GM13977 (cell line): ENCODE measurements at regions not wholly inside any gene's neighbourhood (a gene's known extent, or its start where the extent isn't known, plus 50 kb on each side); places are given as distances from the start of the nearest gene placed in this dataset.

ENCODE experiments used
- DNase-seq: peaks from one replicate; pipeline ENCODE4 v3.0.0; 2012; ENCODE audit warnings: low spot score
- in situ Hi-C: fragments of 300-500 bp; cut with MboI; formaldehyde crosslinking; loops from one replicate; pipeline ENCODE4 v1.12.0; 2022; ENCODE audit warnings: low sequenced_read_pairs, low pct_unique_long_range_greater_than_20kb, mixed read lengths, inconsistent platforms; ENCODE audit not compliant: unreplicated experiment
- TF ChIP-seq, protein P1 (sequence below): IDR thresholded peaks from 2 replicates; pipeline ENCODE4 v1.5.1; 2012; ENCODE audit warnings: mild to moderate bottlenecking, control low read depth; ENCODE audit not compliant: insufficient read depth; ENCODE audit errors: extremely low read depth, missing control alignments

GRCh38 chr6:121967631-121968030, 431.8 kb upstream of the HSF2 start:
- no peak for DNase-seq
- TF ChIP-seq, protein P1, sequence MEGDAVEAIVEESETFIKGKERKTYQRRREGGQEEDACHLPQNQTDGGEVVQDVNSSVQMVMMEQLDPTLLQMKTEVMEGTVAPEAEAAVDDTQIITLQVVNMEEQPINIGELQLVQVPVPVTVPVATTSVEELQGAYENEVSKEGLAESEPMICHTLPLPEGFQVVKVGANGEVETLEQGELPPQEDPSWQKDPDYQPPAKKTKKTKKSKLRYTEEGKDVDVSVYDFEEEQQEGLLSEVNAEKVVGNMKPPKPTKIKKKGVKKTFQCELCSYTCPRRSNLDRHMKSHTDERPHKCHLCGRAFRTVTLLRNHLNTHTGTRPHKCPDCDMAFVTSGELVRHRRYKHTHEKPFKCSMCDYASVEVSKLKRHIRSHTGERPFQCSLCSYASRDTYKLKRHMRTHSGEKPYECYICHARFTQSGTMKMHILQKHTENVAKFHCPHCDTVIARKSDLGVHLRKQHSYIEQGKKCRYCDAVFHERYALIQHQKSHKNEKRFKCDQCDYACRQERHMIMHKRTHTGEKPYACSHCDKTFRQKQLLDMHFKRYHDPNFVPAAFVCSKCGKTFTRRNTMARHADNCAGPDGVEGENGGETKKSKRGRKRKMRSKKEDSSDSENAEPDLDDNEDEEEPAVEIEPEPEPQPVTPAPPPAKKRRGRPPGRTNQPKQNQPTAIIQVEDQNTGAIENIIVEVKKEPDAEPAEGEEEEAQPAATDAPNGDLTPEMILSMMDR: no peak
- in situ Hi-C loops: no loop called here

DNA sequence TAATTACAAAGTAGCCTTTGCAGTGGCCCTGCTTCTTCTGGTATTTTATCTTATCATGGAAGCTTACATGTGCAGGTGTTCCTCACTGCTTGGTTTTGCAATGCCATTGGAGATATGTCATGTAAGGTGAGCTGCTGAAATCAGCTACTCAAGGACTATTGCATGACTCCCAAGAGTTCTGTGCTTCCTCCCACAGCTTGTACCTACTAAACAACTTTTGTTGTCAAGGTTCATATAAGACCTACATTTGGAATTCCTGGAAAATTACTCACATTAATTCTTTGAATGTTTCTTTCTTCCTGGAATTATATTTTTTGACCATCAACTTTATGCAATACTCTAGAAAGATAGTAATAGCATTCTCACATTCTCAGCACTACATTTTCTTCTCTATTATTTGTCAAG, 427.5 kb upstream of the HSF2 start:
- TF ChIP-seq, protein P1: no peak
- no peak for DNase-seq
- in situ Hi-C loops: no loop called here

- in situ Hi-C loops: no loop called here
Observed at GRCh38 chr6:121984956-121985355, 414.5 kb upstream of the HSF2 start.

DNA sequence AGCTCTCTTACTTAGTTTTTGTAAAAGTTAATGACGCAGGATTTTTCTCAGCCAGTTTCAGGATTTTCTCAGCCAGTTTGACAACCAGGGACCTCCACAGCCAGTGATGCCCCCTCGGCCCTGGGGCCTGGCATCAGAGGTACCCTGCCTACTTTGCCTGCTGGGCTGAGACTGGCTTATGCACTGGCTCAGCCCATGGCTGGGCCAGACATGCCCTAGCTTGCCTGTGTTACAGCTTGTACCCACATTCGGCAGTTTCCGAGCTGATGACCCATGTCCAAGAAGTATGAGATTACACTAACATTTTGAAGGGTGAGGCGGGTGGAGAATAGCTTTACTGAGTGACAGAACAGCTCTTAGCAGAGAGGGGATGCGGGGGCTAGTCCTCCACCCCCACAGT, 406.1 kb upstream of the HSF2 start:
- TF ChIP-seq, protein P1: no peak
- no peak for DNase-seq
- in situ Hi-C loops: no loop called here

More at GRCh38 chr6:121984956-121985355, 414.5 kb upstream of the HSF2 start:
- TF ChIP-seq, protein P1: no peak
- no peak for DNase-seq

DNA sequence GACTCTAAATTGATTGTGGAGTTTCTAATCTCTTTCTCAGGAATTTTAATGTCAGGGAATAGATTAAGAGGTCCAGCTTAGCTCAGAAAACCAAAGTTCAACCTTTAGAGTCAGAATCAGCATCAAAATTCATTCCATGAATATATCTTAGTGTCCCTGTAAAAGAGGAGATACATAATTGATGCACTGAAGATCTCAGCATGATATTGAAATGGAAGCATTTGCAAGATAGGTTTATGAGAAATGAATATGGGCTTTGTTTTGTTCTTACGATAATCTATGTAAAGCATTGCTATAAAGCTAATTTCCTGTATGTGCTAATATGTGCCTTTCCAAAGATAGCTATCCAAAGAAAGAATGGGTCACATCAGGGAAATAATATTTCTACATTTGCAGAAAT, 404.5 kb upstream of the HSF2 start:
- in situ Hi-C loops: no loop called here
- TF ChIP-seq, protein P1: no peak

GRCh38 chr6:121998631-121999030, 400.8 kb upstream of the HSF2 start:
- in situ Hi-C loops: no loop called here

More for the DNA sequence above, 404.5 kb upstream of the HSF2 start:
- no peak for DNase-seq

More at GRCh38 chr6:121998631-121999030, 400.8 kb upstream of the HSF2 start:
- TF ChIP-seq, protein P1: no peak
- no peak for DNase-seq
